ENCODE measurements at regions not wholly inside any gene's neighbourhood (a gene's known extent, or its start where the extent isn't known, plus 50 kb on each side); places are given as distances from the start of the nearest gene placed in this dataset.

GRCh38 chr3:18648159-18648558 is 223.0 kb upstream of the SATB1 start:
- H3K36me3 ChIP-seq (replicated peaks in 1 of 2; ENCODE audit: control insufficient read depth in 1 of 2, insufficient read depth in 2 of 2, low read length in 2 of 2), result no peaks in the 10 kb centered on the region
- WGBS (ENCODE audit: insufficient coverage), result no CpG with 5 or more reads among the region's 2 CpGs
- no peak overlapping the region for H3K4me2 ChIP-seq (replicated peaks; ENCODE audit: extremely low read depth, low read length, poor library complexity, severe bottlenecking)
- Mint-ChIP-seq H3K4me3 (no peak overlapping the region), H3K27ac (peak overlapping the region in 1 of 7 donors; percentile 4), H3K4me1 (no peaks in the 10 kb centered on the region), H3K9me3 (peaks cover 0 to 3% (median 0%) of the 10 kb centered on the region in 7 donors), H3K27me3 (ENCODE audit: low read depth in 3 of 3) (peaks cover 0 to 2% (median 2%) of the 10 kb centered on the region in 3 donors), H3K36me3 (no peaks in the 10 kb centered on the region)
- intact Hi-C loops (cut with micrococcal nuclease), result no loop called here
- no peak overlapping the region for H3K9ac ChIP-seq (ENCODE audit: insufficient read depth, low read length, poor library complexity, severe bottlenecking)
- no peak for TF ChIP-seq CTCF (IDR thresholded peaks at IDR 0.05)
- no peaks in the 10 kb centered on the region for H3K4me1 ChIP-seq (ENCODE audit: control insufficient read depth in 1 of 2, insufficient read depth in 2 of 2, low read length in 2 of 2)
- no peaks in the 10 kb centered on the region for H3K79me2 ChIP-seq (ENCODE audit: insufficient read depth, low read length)
- DNase-seq, result peak in 1 of 3 donors; percentile 45
- no peaks in the 10 kb centered on the region for H3K9me3 ChIP-seq (replicated peaks in 1 of 2; ENCODE audit: control insufficient read depth in 1 of 2, insufficient read depth in 1 of 2, low read length in 2 of 2)
- no peak overlapping the region for H3K27ac ChIP-seq (ENCODE audit: low read depth in 1 of 2, low read length in 2 of 2)
- no peak overlapping the region for H2AFZ ChIP-seq (ENCODE audit: insufficient read depth, low read depth, low read length, poor library complexity, severe bottlenecking)
- H3K4me3 ChIP-seq (replicated peaks in 1 of 3; ENCODE audit: low read depth in 2 of 3, low read length in 3 of 3), result no peak overlapping the region
- H4K20me1 ChIP-seq (ENCODE audit: insufficient read depth, low read length), result no peaks in the 10 kb centered on the region
- H3K27me3 ChIP-seq (ENCODE audit: control insufficient read depth in 2 of 2, insufficient read depth in 2 of 2, low read length in 2 of 2), result no peaks in the 10 kb centered on the region

GRCh38 chr3:18645619-18646018 is 220.5 kb upstream of the SATB1 start:
- WGBS (ENCODE audit: insufficient coverage), result 83% methylated on average over 2 of the region's 2 CpGs
- intact Hi-C loops (cut with micrococcal nuclease), result no loop called here
- H2AFZ ChIP-seq (ENCODE audit: insufficient read depth, low read depth, low read length, poor library complexity, severe bottlenecking), result no peak overlapping the region
- H3K9ac ChIP-seq (ENCODE audit: insufficient read depth, low read length, poor library complexity, severe bottlenecking), result no peak overlapping the region
- H4K20me1 ChIP-seq (ENCODE audit: insufficient read depth, low read length), result no peaks in the 10 kb centered on the region
- no peaks in the 10 kb centered on the region for H3K36me3 ChIP-seq (replicated peaks in 1 of 2; ENCODE audit: control insufficient read depth in 1 of 2, insufficient read depth in 2 of 2, low read length in 2 of 2)
- no peak overlapping the region for H3K4me3 ChIP-seq (replicated peaks in 1 of 3; ENCODE audit: low read depth in 2 of 3, low read length in 3 of 3)
- H3K9me3 ChIP-seq (replicated peaks in 1 of 2; ENCODE audit: control insufficient read depth in 1 of 2, insufficient read depth in 1 of 2, low read length in 2 of 2), result no peaks in the 10 kb centered on the region
- no peak overlapping the region for H3K4me2 ChIP-seq (replicated peaks; ENCODE audit: extremely low read depth, low read length, poor library complexity, severe bottlenecking)
- Mint-ChIP-seq H3K27me3 (ENCODE audit: low read depth in 3 of 3) (peaks cover 0 to 2% (median 2%) of the 10 kb centered on the region in 3 donors), H3K36me3 (no peaks in the 10 kb centered on the region), H3K27ac (no peak overlapping the region), H3K9me3 (peaks cover 0 to 3% (median 0%) of the 10 kb centered on the region in 7 donors), H3K4me3 (no peak overlapping the region), H3K4me1 (no peaks in the 10 kb centered on the region)
- no peaks in the 10 kb centered on the region for H3K79me2 ChIP-seq (ENCODE audit: insufficient read depth, low read length)
- no peaks in the 10 kb centered on the region for H3K4me1 ChIP-seq (ENCODE audit: control insufficient read depth in 1 of 2, insufficient read depth in 2 of 2, low read length in 2 of 2)
- no peaks in the 10 kb centered on the region for H3K27me3 ChIP-seq (ENCODE audit: control insufficient read depth in 2 of 2, insufficient read depth in 2 of 2, low read length in 2 of 2)
- no peak for DNase-seq
- no peak for TF ChIP-seq CTCF (IDR thresholded peaks at IDR 0.05)
- no peak overlapping the region for H3K27ac ChIP-seq (ENCODE audit: low read depth in 1 of 2, low read length in 2 of 2)
